Vagina (tissue), 2 donors: ENCODE measurements at regions not wholly inside any gene's neighbourhood (a gene's known extent, or its start where the extent isn't known, plus 50 kb on each side); places are given as distances from the start of the nearest gene placed in this dataset.

Experiments
- CTCF ChIP-seq, 3 experiments: fragments of 450-650 bp in 2 of 3; fragments of 200-600 bp in 1 of 3; sonication (generic) in 1 of 3; IDR thresholded peaks; one replicate each; pipeline ENCODE4 v1.5.1; 2017 to 2019; ENCODE audit warnings: antibody characterized with exemption in 3 of 3, mild to moderate bottlenecking in 2 of 3, moderate library complexity in 2 of 3
- POLR2A ChIP-seq, 2 donors: fragments of 450-650 bp; IDR thresholded peaks; one replicate each; pipeline ENCODE4 v1.6.1; 2017; ENCODE audit warnings: antibody characterized with exemption in 2 of 2, mild to moderate bottlenecking in 2 of 2, moderate library complexity in 2 of 2

- TF ChIP-seq POLR2A (IDR thresholded peaks at IDR 0.05), result no peak
- TF ChIP-seq CTCF (IDR thresholded peaks at IDR 0.05), result no peak
Measured at GRCh38 chr3:79960594-79960993, 192.8 kb upstream of the ROBO1 start.
